ENCODE measurements at regions not wholly inside any gene's neighbourhood (a gene's known extent, or its start where the extent isn't known, plus 50 kb on each side); places are given as distances from the start of the nearest gene placed in this dataset.

DNA sequence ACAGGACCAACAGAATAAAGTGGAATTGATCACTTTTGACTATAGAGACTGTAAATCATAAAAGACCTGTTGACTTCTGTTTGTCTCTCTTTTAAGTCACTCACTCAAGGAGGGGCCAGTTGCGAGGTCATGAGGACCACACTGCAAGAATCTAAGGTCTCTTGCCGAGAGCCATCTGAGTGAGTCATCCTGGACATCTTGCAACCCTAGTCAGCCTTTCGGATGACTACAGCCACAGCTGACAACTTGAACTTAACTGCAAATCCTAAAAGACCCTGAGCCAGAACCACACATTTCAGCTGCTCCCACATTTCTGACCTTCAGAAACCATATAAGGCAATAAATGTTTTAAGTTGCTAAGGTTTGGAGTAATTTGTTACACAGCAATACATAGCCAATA, 129.7 kb upstream of the RAD23B start:
- Histone ChIP-seq H4K8ac (ENCODE audit: low read depth in 2 of 2, low read length in 2 of 2) (no peak overlapping the region), H3K4ac (ENCODE audit: low read depth, low read length) (no peak overlapping the region), H3K56ac (ENCODE audit: extremely low read depth, insufficient read depth, low read length) (no peak overlapping the region), H2AK9ac (replicated peaks; ENCODE audit: low read depth, low read length, poor library complexity) (no peak overlapping the region), H3K79me1 (ENCODE audit: low read depth in 1 of 2, low read length in 2 of 2) (no peaks in the 10 kb centered on the region), H3K23ac (ENCODE audit: low read depth, low read length) (no peak overlapping the region), H2AFZ (replicated peaks; ENCODE audit: low read length, poor library complexity) (no peak overlapping the region), H3K9ac (ENCODE audit: low read depth, low read length) (no peak overlapping the region), H3K9me1 (ENCODE audit: insufficient read depth, low read length) (no peaks in the 10 kb centered on the region), H2AK5ac (ENCODE audit: low read depth, low read length) (no peak overlapping the region), H4K91ac (ENCODE audit: insufficient read depth, low read depth, low read length) (no peak overlapping the region), H3K4me3 (ENCODE audit: insufficient read depth, low read depth, low read length) (no peak overlapping the region), H2BK5ac (ENCODE audit: low read depth, low read length, poor library complexity, severe bottlenecking) (no peak overlapping the region), H3K4me1 (ENCODE audit: control insufficient read depth, insufficient read depth, low read length) (no peaks in the 10 kb centered on the region), H2BK20ac (ENCODE audit: low read depth, low read length) (no peak overlapping the region), H3K27ac (ENCODE audit: insufficient read depth, low read length) (no peak overlapping the region), H4K5ac (ENCODE audit: low read depth, low read length) (no peak overlapping the region), H3K36me3 (ENCODE audit: control insufficient read depth, insufficient read depth, low read length) (no peaks in the 10 kb centered on the region), H3K9me3 (ENCODE audit: control insufficient read depth, insufficient read depth, low read length) (no peaks in the 10 kb centered on the region), H2BK15ac (ENCODE audit: low read depth, low read length) (no peak overlapping the region), H3K27me3 (ENCODE audit: control insufficient read depth, insufficient read depth, low read length) (no peaks in the 10 kb centered on the region; the same call in 1 of the 2 replicates), H2BK120ac (ENCODE audit: low read depth, low read length) (no peak overlapping the region), H3K18ac (ENCODE audit: low read depth, low read length) (no peak overlapping the region), H4K20me1 (ENCODE audit: insufficient read depth, low read length) (no peaks in the 10 kb centered on the region), H3K4me2 (ENCODE audit: low read depth, low read length) (no peak overlapping the region), H3K14ac (replicated peaks; ENCODE audit: low read depth, low read length) (no peak overlapping the region)
- CTCF ChIA-PET = no interaction called here
- in situ Hi-C loops (cut with MboI; ENCODE audit: low sequenced_read_pairs) = loop anchor here (25.0 kb wide), 1 partner anchor 1316 kb away; no protein-coding TSS in a partner anchor
- ATAC-seq (ENCODE audit: low read depth) (no peak), DNase-seq (peak; percentile 16)
- BruUV-seq (replicated peaks) = no TSS peak
- POLR2A ChIA-PET (ENCODE audit: unreplicated experiment) = no interaction called here
- 25% methylated on average over 2 of the region's 3 CpGs; no CpG with 5 or more reads in 1 of the 2 experiments for WGBS, 2 experiments (ENCODE audit: extremely low coverage in 2 of 2, insufficient read length in 1 of 2)
- intact Hi-C loops (cut with micrococcal nuclease) = no loop called here
- TF ChIP-seq RCOR1 (IDR thresholded peaks at IDR 0.05; ENCODE audit: insufficient replicate concordance, low read length) (no peak), POLR2A (IDR thresholded peaks at IDR 0.05; ENCODE audit: low read depth, low read length) (no peak), RFX5 (IDR thresholded peaks at IDR 0.05; ENCODE audit: low read depth, low read length) (no peak), ELK1 (IDR thresholded peaks at IDR 0.05; ENCODE audit: borderline replicate concordance, low read depth, low read length) (no peak), CEBPB (IDR thresholded peaks at IDR 0.05; ENCODE audit: low read depth, low read length) (no peak), CHD1 (IDR thresholded peaks at IDR 0.05; ENCODE audit: low read depth, low read length) (no peak), USF2 (IDR thresholded peaks at IDR 0.05; ENCODE audit: low read depth, low read length) (no peak), NFE2L2 (IDR thresholded peaks at IDR 0.05; ENCODE audit: low read depth, low read length) (no peak), FOS (IDR thresholded peaks at IDR 0.05; ENCODE audit: low read depth, low read length) (no peak), RAD21 (IDR thresholded peaks at IDR 0.05; ENCODE audit: low read length) (no peak), MAFK (IDR thresholded peaks at IDR 0.05; ENCODE audit: low read depth, low read length) (no peak), BHLHE40 (IDR thresholded peaks at IDR 0.05; ENCODE audit: low read depth, low read length) (no peak), MAZ (IDR thresholded peaks at IDR 0.05; ENCODE audit: borderline replicate concordance, low read depth, low read length) (no peak), CTCF (conservative IDR thresholded peaks at IDR 0.05; ENCODE audit: low read depth, low read length) (no peak), SMC3 (IDR thresholded peaks at IDR 0.05; ENCODE audit: low read depth, low read length) (no peak), MXI1 (IDR thresholded peaks at IDR 0.05; ENCODE audit: borderline replicate concordance, low read depth, low read length) (no peak)
- dilution Hi-C loops (cut with HindIII; ENCODE audit: low sequenced_read_pairs, unreplicated experiment) = no loop called here
